Astrocyte of the spinal cord (primary cell): ENCODE measurements at regions not wholly inside any gene's neighbourhood (a gene's known extent, or its start where the extent isn't known, plus 50 kb on each side); places are given as distances from the start of the nearest gene placed in this dataset.
"Not testable (repeated sequence)": the region's sequence is repeated elsewhere in the genome, so short reads cannot be mapped to it uniquely, and the experiment has no call there.

ENCODE experiments used
- DNase-seq: peaks from one replicate; pipeline ENCODE4 v3.0.0; 2011; ENCODE audit warnings: low read depth, low spot score
- H3K4me3 ChIP-seq: 2 replicates; pipeline ENCODE4 v1.5.1; 2011; ENCODE audit warnings: low read depth, mild to moderate bottlenecking, low read length, moderate library complexity
- in situ Hi-C: cut with HindIII; loops from 2 replicates; pipeline ENCODE4 v1.10.0; 2017; ENCODE audit warnings: low sequenced_read_pairs
- TF ChIP-seq, protein P1 (sequence below): IDR thresholded peaks from 2 replicates; pipeline ENCODE4 v1.5.1; 2012; ENCODE audit warnings: low read depth, mild to moderate bottlenecking, low read length, inconsistent platforms

DNA sequence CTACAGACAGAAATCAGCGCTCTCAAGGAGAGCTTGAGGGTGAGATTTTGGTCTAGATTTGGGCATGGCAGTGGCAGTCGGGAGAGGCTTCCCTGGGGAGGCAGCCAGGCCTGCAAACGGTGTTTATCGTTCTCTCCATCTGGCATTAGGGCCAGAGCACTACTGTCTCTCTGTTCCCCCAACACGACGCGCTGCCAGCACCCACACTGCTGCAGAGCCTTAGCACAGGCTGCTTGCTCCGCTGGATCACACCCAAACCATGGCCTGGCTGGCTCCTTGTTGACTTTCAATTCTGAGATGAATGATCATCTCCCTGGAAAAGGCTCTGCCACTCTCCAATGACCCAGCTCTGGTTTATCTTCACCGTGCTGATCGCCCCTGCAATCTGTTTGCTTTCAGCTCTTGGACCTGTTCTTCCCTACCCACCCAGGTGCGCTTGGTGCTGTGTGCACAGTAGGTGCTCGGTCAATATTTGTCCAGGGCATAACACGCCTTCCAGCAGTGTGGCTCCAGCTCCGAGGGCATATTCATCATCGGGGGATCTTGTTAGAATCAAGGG, 106.1 kb downstream of the TFAP2C start:
- no peak for DNase-seq
- in situ Hi-C loops, result no loop called here
- TF ChIP-seq, protein P1, sequence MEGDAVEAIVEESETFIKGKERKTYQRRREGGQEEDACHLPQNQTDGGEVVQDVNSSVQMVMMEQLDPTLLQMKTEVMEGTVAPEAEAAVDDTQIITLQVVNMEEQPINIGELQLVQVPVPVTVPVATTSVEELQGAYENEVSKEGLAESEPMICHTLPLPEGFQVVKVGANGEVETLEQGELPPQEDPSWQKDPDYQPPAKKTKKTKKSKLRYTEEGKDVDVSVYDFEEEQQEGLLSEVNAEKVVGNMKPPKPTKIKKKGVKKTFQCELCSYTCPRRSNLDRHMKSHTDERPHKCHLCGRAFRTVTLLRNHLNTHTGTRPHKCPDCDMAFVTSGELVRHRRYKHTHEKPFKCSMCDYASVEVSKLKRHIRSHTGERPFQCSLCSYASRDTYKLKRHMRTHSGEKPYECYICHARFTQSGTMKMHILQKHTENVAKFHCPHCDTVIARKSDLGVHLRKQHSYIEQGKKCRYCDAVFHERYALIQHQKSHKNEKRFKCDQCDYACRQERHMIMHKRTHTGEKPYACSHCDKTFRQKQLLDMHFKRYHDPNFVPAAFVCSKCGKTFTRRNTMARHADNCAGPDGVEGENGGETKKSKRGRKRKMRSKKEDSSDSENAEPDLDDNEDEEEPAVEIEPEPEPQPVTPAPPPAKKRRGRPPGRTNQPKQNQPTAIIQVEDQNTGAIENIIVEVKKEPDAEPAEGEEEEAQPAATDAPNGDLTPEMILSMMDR, result no peak
- no peak overlapping the region for H3K4me3 ChIP-seq

DNA sequence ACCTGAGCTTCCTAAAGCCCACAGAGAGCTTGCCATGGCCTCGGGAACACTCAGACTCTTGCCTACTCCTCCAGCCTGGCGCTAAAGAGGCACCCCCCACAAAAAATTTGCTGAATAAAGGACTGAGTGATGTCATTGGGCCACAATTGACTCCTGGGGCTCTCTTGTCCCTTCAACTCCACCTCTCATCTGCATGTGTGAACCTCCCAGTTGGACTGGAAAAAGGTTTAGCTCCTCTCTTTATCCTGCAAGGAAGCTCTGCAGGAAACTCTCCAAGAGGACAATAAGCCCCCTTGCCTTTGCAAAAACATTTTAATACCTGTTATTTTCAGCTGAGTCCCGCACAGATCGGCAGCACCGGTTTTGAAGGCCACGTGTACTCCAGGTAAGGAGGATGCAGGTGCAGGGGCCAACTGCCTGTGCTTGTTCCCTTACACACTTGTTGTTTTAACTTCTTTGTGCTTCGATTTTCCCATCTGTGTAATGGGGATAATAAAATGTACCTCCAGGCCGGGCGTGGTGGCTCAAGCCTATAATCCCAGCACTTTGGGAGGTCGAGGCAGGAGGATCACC, 107.3 kb downstream of the TFAP2C start:
- TF ChIP-seq, protein P1, result no peak
- in situ Hi-C loops, result no loop called here
- no peak overlapping the region for H3K4me3 ChIP-seq
- no peak for DNase-seq

DNA sequence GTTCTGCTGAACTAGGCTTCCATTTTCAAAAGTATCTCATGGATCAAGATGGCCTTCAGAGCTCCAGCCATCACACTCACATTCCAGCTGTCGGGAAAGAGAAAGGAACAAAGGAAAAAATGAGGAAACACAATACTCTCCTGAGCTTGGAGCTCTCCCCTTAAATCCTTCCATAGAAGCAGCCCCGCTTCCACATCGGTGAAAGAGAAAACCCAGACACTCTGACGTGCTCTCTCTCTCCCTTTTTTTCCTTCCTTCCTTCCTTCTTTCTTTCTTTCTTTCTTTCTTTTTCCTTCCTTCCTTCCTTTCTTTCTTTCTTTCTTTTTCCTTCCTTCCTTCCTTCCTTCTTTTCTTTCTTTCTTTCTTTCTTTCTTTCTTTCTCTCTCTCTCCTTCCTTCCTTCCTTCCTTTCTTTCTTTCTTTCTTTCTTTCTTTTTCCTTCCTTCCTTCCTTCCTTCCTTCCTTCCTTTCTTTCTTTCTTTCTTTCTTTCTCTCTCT, 115.3 kb downstream of the TFAP2C start:
- DNase-seq, H3K4me3 ChIP-seq, in situ Hi-C loops: not testable (repeated sequence)

DNA sequence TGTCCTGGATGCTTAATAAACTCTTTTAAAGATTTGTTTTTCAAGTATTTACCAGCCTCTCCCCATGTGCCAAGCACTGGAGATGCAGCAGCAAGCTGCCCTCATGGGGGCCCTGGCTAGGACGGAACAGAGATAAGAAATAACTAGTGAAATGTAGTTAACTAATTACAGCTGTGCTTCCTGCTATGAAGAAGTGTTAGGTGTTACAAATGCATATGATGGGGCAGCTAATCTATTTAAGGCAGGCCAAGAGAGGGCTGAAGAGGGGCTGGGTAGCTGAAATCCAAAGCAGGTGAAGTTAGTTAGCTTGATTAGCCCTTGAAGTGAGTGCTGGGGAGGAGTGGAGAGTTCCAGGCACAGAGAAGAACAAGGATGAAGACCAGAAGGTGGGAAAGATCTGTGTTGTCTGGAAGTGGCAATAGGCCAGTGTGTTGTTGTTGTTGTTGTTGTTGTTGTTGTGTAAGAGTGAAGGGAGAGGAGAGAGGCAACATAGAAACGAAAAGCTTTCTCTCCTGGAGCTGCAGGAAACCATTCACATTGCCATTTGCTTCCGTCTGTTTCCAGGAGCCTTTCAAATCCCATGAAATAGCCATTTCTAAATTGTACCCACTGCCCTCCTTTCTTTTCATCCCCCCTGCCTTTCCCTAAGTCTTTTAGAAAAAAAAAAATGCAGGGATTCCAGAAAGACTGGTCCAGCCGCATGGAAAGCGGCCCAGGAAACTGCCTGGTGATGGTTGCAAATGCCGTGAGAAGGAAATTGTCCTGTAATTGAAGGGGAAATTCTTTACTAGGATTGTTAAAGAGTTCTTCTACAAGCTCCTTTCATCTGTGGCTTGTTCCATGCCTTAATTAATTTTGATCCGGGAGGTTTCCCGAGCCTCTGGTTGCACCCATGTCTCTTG, 119.6 kb downstream of the TFAP2C start:
- DNase-seq, result no peak
- no peak overlapping the region for H3K4me3 ChIP-seq
- TF ChIP-seq, protein P1, result no peak
- in situ Hi-C loops, result no loop called here

DNA sequence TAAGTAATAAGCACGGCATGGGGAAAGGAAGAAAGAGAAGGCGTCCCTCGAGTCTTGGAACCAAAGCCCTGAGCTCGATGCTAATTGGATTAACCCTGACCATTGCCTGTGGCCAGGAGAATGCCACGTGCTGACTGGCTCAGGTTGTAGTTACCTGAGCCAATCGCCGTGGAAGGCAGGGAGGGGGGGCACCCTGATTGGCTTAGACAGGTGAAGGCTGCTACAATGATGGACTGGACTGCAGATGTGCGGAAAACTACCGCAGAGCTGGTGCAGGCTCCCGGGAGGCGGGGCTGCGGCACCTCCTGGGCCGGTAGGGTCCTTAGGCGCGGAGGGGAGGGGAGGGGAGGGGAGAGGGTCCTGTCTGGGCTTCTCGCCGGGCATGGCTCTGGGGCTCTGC, 121.3 kb downstream of the TFAP2C start:
- in situ Hi-C loops, result no loop called here
- no peak overlapping the region for H3K4me3 ChIP-seq
- DNase-seq, result no peak
- TF ChIP-seq, protein P1, result no peak

DNA sequence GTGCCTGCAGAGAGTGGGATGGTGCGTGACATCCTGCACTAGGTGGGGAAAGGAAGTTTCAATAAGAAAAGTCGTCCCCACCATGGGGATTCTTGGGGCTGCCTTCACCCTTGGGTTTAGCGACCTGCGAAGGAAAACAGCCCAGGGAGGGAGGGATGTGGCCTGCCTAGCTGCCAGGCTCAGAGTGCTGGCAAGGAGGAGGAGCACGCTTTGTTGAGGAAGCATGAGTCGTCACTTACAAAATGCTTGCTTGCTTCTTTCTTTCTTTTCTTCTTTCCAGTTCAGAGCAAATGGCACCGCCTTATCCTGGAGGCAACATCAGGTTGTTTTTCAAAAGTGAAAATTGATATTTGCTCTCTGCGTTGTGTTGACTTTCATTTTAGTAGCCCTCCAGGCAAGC, 123.2 kb downstream of the TFAP2C start:
- TF ChIP-seq, protein P1, result no peak
- no peak overlapping the region for H3K4me3 ChIP-seq
- in situ Hi-C loops, result no loop called here
- no peak for DNase-seq

DNA sequence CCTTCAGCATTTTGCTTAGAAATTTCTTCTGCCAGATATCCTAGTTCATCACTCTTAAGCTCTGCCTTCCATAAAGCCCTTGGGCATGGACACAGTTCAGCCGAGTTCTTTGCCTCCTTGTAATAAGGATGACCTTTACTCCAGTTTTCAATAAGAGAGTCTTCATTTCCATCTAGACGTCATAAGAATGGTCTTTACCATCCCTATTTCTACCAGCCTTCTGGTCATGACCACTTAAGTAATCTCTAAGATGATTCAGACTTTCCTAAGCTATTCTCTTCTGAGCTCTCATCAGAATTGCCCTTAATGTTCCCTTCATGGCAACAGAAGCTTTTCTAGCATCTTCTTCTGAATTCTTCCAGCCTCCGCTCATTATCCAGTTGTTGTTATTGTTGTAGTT, 126.1 kb downstream of the TFAP2C start:
- DNase-seq, result no peak
- H3K4me3 ChIP-seq, result no peak overlapping the region
- TF ChIP-seq, protein P1, result no peak
- in situ Hi-C loops, result no loop called here

DNA sequence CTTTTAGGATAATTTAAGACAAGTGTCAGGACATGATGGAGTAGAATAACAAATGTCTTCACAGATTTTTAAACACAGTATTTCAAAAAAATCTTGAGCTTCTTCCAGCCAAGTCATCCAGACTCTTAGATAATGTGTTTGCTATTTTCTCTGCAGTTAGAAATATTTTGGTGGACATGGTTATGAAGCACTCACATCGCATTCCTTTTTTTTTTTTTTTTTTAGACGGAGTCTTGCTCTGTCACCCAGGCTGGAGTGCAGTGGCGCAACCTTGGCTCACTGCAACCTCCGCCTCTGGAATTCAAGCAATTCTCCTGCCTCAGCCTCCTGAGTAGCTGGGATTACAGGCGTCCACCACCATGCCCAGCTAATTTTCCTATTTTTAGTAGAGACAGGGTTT, 127.6 kb downstream of the TFAP2C start:
- in situ Hi-C loops, DNase-seq, H3K4me3 ChIP-seq: not testable (repeated sequence)
